Prostate gland (tissue), 2 donors: ENCODE measurements at regions not wholly inside any gene's neighbourhood (a gene's known extent, or its start where the extent isn't known, plus 50 kb on each side); places are given as distances from the start of the nearest gene placed in this dataset.

ENCODE experiments used
- POLR2A ChIP-seq: fragments of 450-650 bp; IDR thresholded peaks from one replicate; pipeline ENCODE4 v1.6.1; 2016; ENCODE audit warnings: antibody characterized with exemption, mild to moderate bottlenecking
- TF ChIP-seq, protein P1 (sequence below), 4 experiments: fragments of 200-600 bp in 2 of 4; fragments of 450-650 bp in 2 of 4; sonication (generic) in 2 of 4; IDR thresholded peaks; 1 replicate in 3 of 4; 2 replicates in 1 of 4; pipeline ENCODE4 v1.5.1; 2016 to 2019; ENCODE audit warnings: antibody characterized with exemption in 4 of 4, mild to moderate bottlenecking in 2 of 4, moderate library complexity in 2 of 4

- TF ChIP-seq, protein P1, sequence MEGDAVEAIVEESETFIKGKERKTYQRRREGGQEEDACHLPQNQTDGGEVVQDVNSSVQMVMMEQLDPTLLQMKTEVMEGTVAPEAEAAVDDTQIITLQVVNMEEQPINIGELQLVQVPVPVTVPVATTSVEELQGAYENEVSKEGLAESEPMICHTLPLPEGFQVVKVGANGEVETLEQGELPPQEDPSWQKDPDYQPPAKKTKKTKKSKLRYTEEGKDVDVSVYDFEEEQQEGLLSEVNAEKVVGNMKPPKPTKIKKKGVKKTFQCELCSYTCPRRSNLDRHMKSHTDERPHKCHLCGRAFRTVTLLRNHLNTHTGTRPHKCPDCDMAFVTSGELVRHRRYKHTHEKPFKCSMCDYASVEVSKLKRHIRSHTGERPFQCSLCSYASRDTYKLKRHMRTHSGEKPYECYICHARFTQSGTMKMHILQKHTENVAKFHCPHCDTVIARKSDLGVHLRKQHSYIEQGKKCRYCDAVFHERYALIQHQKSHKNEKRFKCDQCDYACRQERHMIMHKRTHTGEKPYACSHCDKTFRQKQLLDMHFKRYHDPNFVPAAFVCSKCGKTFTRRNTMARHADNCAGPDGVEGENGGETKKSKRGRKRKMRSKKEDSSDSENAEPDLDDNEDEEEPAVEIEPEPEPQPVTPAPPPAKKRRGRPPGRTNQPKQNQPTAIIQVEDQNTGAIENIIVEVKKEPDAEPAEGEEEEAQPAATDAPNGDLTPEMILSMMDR (IDR thresholded peaks at IDR 0.05) = no peak
- no peak for TF ChIP-seq POLR2A
Measured at GRCh38 chr20:22403632-22404361, 180.6 kb downstream of the FOXA2 start.
